NCI-H446 treated with DMSO at 0.1 percent for 48 hours (cell line): ENCODE measurements at regions not wholly inside any gene's neighbourhood (a gene's known extent, or its start where the extent isn't known, plus 50 kb on each side); places are given as distances from the start of the nearest gene placed in this dataset.

Source experiments
- DNase-seq: peaks from one replicate; lab custom pipeline; 2025; lab: John Stamatoyannopoulos, UW

DNA sequence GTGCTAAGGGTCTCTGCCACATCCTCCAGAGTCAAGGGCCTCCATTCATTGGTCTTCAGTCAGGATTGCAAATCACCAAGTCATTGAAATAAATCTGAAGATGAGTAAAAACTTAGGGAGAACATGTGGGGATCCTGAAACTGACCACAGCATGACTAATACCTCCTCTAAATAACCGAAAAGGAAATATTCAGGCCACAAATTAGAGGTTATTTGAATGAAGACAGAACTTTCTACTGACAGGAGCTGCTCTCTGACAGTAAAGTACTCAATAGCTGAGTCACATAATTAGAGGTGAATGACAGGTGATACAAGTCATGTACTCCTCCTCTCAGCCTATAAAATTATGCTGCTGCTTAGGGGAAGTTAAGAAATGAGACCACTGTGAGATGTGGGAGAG lies 240.2 kb upstream of the F9 start:
- no peak for DNase-seq

- no peak for DNase-seq
Measured at GRCh38 chrX:139287155-139287924, 243.2 kb upstream of the F9 start.

- no peak for DNase-seq
Measured at GRCh38 chrX:139286342-139286741, 244.2 kb upstream of the F9 start.

DNA sequence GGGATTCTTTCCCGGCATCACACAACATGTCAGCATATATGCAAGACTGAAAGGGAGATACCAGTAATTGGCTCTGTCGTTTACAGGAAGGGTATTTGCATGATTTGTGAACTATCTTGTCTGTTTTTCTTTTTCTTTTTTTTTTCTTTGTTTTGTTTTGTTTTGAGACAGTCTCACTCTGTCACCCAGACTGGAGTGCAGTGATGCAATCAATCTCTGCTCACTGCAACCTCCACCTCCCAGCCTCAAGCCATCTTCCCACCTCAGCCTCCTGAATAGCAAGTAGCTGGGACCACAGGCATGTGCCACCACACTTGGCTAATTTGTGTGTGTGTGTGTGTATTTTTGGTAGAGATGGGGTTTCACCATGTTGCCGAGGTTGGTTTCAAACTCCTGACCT lies 262.7 kb upstream of the F9 start:
- no peak for DNase-seq

- DNase-seq: no peak
Measured at GRCh38 chrX:139246295-139246694, 284.2 kb upstream of the F9 start.

DNA sequence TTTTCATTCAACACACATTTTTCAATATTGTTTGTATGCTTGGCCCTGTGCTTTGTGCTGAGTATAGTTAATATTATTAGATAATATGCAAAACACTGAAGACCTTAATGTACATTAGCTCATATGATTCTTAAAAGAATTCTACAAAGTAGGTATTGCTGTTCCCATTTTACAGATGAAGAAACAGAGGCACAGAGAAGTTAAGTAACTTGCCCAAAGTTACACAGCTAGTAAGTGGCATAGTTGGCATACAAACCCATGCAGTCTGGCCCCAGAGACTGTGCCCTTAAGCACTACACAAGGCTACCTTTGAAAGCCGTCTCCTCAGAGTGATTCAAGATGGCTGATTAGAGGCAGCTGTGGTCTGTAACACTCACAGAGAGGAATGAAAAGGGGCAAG lies 293.4 kb upstream of the F9 start:
- no peak for DNase-seq

DNA sequence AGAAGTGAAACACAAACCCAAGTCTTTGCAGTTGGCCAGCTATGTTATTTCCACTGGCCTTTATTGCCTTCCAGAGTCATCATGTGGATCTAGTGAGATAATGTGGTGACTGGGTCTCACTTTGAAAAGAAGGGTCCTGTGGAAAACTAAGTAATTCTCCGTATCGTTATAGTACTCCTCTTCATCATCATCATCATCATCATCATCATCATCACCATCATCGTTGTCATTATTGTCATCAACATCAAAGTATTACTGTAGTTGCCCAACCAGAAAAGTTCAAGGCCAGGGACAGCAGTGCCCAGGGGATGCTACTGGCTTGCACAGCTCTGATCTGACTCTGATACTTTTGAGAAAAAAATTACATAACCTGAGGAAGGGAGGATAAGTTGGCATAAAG lies 295.6 kb upstream of the F9 start:
- no peak for DNase-seq

DNA sequence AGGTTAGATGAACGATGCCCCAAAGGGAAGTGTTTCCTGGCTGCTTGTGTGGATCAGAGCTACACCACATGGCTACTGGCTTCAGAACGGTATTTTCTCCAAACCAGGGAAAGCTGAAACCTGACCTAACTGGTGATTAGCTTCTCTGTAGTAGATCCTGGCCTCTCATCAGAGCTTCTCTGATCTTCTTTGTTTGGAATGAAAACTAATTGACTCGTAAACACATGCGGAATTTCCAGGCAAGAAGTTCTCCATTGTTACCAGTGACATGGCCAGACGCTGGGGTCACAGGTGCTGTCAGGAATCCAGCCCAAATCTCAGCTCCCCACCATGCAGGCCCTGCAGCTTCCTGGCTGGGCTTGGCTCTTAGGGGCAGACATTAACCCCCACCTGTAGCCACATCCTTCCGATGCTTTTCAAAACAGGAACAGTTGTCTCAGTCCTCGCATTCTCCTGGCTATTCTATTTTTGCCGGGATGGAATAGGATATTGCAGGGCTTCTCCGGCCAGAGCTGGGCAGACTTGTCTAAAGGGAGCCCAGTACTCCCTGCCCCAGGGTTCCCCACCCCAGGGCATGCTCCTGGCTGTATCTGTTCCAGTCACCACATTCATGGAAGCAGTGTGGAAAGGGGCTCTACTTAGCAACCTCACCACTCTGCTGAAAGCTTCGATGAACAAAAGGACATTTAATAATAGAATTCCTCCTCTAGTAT lies 305.4 kb upstream of the F9 start:
- no peak for DNase-seq

DNA sequence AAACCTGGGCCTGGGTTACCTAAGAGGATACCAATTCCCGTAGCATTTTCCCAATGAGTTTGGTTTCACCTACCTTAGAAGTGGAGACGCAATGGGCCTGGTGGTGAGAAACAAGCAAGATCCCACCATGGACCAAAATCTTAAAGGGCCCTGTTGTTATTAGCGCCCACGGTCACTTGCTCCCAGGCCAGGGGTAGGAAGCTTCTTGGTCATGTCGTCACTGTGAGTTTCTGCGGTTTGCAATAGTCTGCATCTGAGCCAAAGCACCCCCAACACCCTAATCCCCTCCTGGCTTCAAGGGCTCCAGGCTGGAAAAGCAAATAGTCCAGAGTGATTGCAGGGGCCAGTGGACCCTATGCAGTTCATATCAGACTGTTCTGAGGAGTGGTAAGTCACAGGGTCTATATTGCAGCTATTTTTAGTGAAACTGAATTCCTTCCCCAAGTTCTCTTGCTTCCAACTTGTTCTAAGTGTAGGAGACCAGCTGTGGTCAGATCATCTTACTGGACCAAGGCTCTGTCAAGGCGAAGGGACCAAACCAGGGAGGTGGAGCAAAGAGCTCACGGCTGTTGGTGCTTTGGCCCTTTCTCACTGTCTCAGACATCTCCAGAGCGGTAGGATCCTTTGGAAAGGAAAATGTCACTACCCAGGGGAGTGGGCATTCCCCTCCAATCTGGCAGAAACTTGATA lies 307.9 kb upstream of the F9 start:
- DNase-seq: no peak

GRCh38 chrX:139213241-139213709 lies 317.3 kb upstream of the F9 start:
- DNase-seq: no peak

DNA sequence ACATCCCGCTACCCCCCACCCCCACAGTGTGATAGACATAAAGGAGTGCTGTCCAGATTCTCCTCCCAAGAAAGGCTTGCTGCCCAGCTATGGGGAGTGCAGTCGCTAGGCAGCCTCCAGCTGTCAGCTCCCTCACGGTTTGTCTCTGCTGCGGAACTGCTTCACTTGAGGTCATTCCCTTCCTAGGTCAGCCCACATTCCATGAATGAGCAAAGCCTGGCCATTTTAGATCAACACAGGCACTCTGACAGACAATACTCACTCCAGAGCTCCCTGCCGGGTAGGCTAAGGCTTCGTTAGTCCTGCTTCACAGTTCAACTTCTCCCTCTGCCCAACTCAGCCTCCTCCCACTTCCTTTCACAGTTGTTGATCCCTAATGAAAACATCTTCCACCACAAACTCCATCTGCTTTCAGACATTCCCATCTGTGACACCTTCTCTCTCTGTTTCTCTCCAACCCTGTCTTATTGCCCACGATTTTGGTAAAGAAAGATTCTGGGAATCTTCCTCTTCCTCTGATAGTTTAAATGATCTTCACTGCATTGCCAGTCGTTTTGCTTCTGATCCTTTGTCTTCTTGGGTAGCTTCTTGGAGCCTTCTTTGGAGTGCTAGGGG lies 318.9 kb upstream of the F9 start:
- no peak for DNase-seq

GRCh38 chrX:139209342-139209741 lies 321.2 kb upstream of the F9 start:
- DNase-seq: no peak

- DNase-seq: no peak
Measured at GRCh38 chrX:139207655-139208054, 322.9 kb upstream of the F9 start.

- DNase-seq: no peak
Measured at GRCh38 chrX:139206914-139207313, 323.6 kb upstream of the F9 start.

DNA sequence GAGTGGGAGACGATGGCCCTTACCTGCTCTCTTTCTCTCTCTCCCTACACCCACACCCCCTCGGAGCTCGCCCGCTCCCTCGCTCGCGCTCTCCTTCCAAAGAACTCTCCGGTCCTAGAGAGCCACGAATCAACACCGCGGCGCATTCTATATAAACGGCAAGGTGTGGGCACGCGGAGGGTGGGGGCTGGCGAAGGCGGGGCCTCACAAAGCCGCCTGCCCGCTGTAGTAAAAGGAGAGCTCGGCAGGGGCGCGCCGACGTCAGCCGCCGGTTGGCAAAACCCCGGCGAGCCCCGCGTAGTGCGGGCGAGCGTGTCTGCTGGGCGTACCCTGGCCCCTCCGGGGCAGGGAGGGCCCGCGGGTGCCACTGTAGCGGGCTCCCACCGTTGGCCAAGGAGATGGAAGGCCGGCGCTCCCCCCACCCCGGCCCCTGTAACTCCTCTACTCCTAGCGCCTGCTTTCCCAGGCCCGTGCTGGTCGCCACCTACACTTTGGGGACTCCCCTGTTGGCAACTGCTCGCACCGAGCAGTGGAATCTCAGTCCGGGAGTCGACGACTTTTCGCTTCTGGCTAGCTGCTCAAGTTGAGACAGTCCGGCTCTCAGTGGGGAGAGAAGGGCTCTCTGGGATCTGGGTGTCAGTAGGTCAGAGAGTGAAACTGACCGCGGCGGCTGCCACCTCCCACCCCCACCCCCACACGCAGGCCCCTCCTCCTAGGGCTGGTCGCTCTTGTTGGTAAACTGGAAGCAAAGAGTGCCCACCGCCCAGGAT lies 325.5 kb upstream of the F9 start:
- no peak for DNase-seq

DNA sequence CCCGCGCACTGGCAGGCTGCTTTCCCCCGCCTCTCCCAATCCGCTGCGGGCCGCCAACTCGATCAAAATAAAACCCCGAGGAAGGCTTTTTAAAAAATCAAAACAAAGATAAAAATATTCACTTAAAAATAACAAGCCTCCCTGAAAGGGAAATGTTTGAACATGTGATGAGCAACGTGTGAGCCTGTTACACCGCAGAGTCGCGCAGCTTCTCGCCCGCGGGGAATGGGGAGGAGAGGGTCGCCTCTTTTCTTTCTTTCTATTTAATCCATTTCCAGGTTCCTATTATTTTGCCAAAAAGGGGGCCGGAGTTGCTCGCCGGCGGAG lies 326.0 kb upstream of the F9 start:
- no peak for DNase-seq

- DNase-seq: no peak
Measured at GRCh38 chrX:139203651-139204570, 326.6 kb upstream of the F9 start.

GRCh38 chrX:139202742-139203420 lies 327.7 kb upstream of the F9 start:
- no peak for DNase-seq

DNA sequence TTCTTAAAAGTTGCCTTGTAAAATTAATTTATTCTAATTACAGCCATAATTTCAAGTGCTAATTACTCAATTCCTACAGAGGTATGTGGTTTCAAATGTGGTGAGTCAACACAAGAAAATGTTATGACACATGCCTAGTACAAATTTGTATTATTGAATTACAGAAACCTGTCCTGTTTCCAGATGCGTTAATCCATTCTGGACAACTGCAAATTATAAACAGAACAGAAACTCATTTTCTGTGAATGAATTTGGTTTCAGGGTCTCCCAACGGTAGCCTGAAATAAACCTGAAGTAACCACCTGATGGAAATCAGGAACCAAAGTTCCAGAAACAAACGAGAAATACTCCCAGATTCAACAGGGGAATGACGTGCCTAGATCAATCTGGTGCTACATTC lies 328.6 kb upstream of the F9 start:
- DNase-seq: no peak

DNA sequence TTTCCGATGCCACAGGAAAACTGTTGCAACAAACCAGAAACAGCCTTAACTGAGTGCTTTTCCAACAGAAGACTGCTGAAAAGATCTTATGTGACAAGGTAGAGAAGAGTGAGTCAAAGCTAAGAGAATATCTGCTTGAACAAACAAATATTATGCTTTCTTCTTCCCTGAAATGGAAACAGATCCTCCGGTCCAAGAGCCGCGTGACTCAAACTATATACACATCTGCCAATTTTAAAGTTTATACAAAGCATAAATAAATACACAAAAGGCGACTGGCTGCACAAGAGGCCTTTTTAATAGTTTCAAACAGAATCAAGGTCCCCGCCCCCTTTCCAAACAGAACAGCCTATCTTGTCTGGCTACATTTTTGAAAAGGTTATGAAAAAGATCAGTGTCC lies 329.7 kb upstream of the F9 start:
- DNase-seq: no peak
